ENCODE measurements at regions not wholly inside any gene's neighbourhood (a gene's known extent, or its start where the extent isn't known, plus 50 kb on each side); places are given as distances from the start of the nearest gene placed in this dataset.

GRCh38 chrX:23482561-23482960 is 147.9 kb downstream of the PTCHD1 start:
- no peak for TF ChIP-seq CTCF (IDR thresholded peaks at IDR 0.05)
- ATAC-seq (no peak), DNase-seq (no peak)
- Histone ChIP-seq H3K27me3 (ENCODE audit: insufficient read depth in 3 of 3, low read length in 2 of 3) (no peaks in the 10 kb centered on the region), H3K4me1 (no peaks in the 10 kb centered on the region), H3K27ac (no peak overlapping the region), H3K9me3 (peaks cover 10% of the 10 kb centered on the region), H3K4me3 (no peak overlapping the region), H3K36me3 (ENCODE audit: insufficient read depth in 1 of 2, low read depth in 1 of 2) (no peaks in the 10 kb centered on the region)
- intact Hi-C loops (cut with DNase I), result no loop called here
- 41 to 60% (median 54%) methylated on average over 3 of the region's 3 CpGs for WGBS, 3 donors

GRCh38 chrX:23483396-23483795 is 148.7 kb downstream of the PTCHD1 start:
- H3K9me3 ChIP-seq, result peaks cover 10% of the 10 kb centered on the region
- intact Hi-C loops (cut with DNase I), result no loop called here
- H3K27ac ChIP-seq, result no peak overlapping the region
- H3K4me1 ChIP-seq, result no peaks in the 10 kb centered on the region
- no peak for ATAC-seq
- TF ChIP-seq CTCF (IDR thresholded peaks at IDR 0.05), result no peak
- H3K27me3 ChIP-seq (ENCODE audit: insufficient read depth in 3 of 3, low read length in 2 of 3), result no peaks in the 10 kb centered on the region
- H3K36me3 ChIP-seq (ENCODE audit: insufficient read depth in 1 of 2, low read depth in 1 of 2), result no peaks in the 10 kb centered on the region
- no peak for DNase-seq
- H3K4me3 ChIP-seq, result no peak overlapping the region
- 23 to 40% (median 32%) methylated on average over 3 of the region's 3 CpGs for WGBS, 3 donors

GRCh38 chrX:23493941-23494374 is 159.3 kb downstream of the PTCHD1 start:
- peaks cover 6% of the 10 kb centered on the region for H3K9me3 ChIP-seq
- H3K4me1 ChIP-seq, result no peaks in the 10 kb centered on the region
- ATAC-seq (no peak), DNase-seq (no peak)
- no peaks in the 10 kb centered on the region for H3K36me3 ChIP-seq (ENCODE audit: insufficient read depth in 1 of 2, low read depth in 1 of 2)
- H3K27me3 ChIP-seq (ENCODE audit: insufficient read depth in 3 of 3, low read length in 2 of 3), result no peaks in the 10 kb centered on the region
- WGBS, 3 donors, result 32 to 52% (median 36%) methylated on average over 3 of the region's 3 CpGs
- intact Hi-C loops (cut with DNase I), result no loop called here
- H3K4me3 ChIP-seq, result no peak overlapping the region
- no peak overlapping the region for H3K27ac ChIP-seq
- no peak for TF ChIP-seq CTCF (IDR thresholded peaks at IDR 0.05)

- Histone ChIP-seq H3K4me3 (no peak overlapping the region), H3K27ac (no peak overlapping the region), H3K36me3 (ENCODE audit: insufficient read depth in 1 of 2, low read depth in 1 of 2) (no peaks in the 10 kb centered on the region), H3K9me3 (peaks cover 6% of the 10 kb centered on the region), H3K4me1 (no peaks in the 10 kb centered on the region), H3K27me3 (ENCODE audit: insufficient read depth in 3 of 3, low read length in 2 of 3) (no peaks in the 10 kb centered on the region)
- DNase-seq (no peak), ATAC-seq (no peak)
- intact Hi-C loops (cut with DNase I), result no loop called here
- no peak for TF ChIP-seq CTCF (IDR thresholded peaks at IDR 0.05)
- 94 to 97% (median 94%) methylated on average over 12 of the region's 12 CpGs for WGBS, 3 donors
Measured at GRCh38 chrX:23494741-23495140, 160.1 kb downstream of the PTCHD1 start.

- no peaks in the 10 kb centered on the region for H3K4me1 ChIP-seq
- no peak for ATAC-seq
- DNase-seq, result no peak
- TF ChIP-seq CTCF (IDR thresholded peaks at IDR 0.05), result no peak
- H3K4me3 ChIP-seq, result no peak overlapping the region
- no peaks in the 10 kb centered on the region for H3K36me3 ChIP-seq (ENCODE audit: insufficient read depth in 1 of 2, low read depth in 1 of 2)
- no peaks in the 10 kb centered on the region for H3K27me3 ChIP-seq (ENCODE audit: insufficient read depth in 3 of 3, low read length in 2 of 3)
- H3K27ac ChIP-seq, result no peak overlapping the region
- H3K9me3 ChIP-seq, result no peaks in the 10 kb centered on the region
- intact Hi-C loops (cut with DNase I), result no loop called here
Measured at GRCh38 chrX:23497919-23498318, 163.3 kb downstream of the PTCHD1 start.

Measured in psoas muscle (tissue), 7 donors.